GM23248 (cell line): ENCODE measurements at regions not wholly inside any gene's neighbourhood (a gene's known extent, or its start where the extent isn't known, plus 50 kb on each side); places are given as distances from the start of the nearest gene placed in this dataset.
"Not testable (repeated sequence)": the region's sequence is repeated elsewhere in the genome, so short reads cannot be mapped to it uniquely, and the experiment has no call there.

Experiments used
- DNase-seq: peaks from one replicate; pipeline ENCODE4 v3.0.0-alpha.2; 2015
- H2AFZ ChIP-seq: fragments of 200-600 bp; sonication (generic); 2 replicates; pipeline ENCODE4 v1.6.1; 2016; ENCODE audit warnings: antibody characterized with exemption
- H3F3A ChIP-seq: fragments of 200-600 bp; sonication (generic); 2 replicates; pipeline ENCODE4 v1.6.1; 2016; ENCODE audit warnings: mild to moderate bottlenecking, antibody characterized with exemption, mixed run types; ENCODE audit not compliant: insufficient read depth
- H3K27ac ChIP-seq: fragments of 200-600 bp; sonication (generic); 2 replicates; pipeline ENCODE4 v1.5.1; 2016; ENCODE audit warnings: mild to moderate bottlenecking
- H3K27me3 ChIP-seq: fragments of 200-600 bp; sonication (generic); replicated peaks from 2 replicates; pipeline ENCODE4 v1.6.1; 2016; ENCODE audit warnings: mild to moderate bottlenecking; ENCODE audit not compliant: insufficient read depth
- H3K36me3 ChIP-seq: fragments of 200-600 bp; sonication (generic); 2 replicates; pipeline ENCODE4 v1.6.1; 2016; ENCODE audit warnings: low read depth, mild to moderate bottlenecking
- H3K4me1 ChIP-seq: fragments of 200-600 bp; sonication (generic); 2 replicates; pipeline ENCODE4 v1.6.1; 2016; ENCODE audit warnings: mild to moderate bottlenecking; ENCODE audit not compliant: insufficient read depth
- H3K4me2 ChIP-seq: fragments of 200-600 bp; sonication (generic); one replicate; pipeline ENCODE4 v1.6.1; 2016; ENCODE audit warnings: mild to moderate bottlenecking; ENCODE audit not compliant: unreplicated experiment
- H3K4me3 ChIP-seq: fragments of 200-600 bp; sonication (generic); 2 replicates; pipeline ENCODE4 v1.5.1; 2016; ENCODE audit warnings: mild to moderate bottlenecking
- H3K79me2 ChIP-seq: fragments of 200-600 bp; sonication (generic); 2 replicates; pipeline ENCODE4 v1.6.1; 2016; ENCODE audit warnings: mild to moderate bottlenecking; ENCODE audit not compliant: insufficient read depth
- H3K9ac ChIP-seq: fragments of 200-600 bp; sonication (generic); 2 replicates; pipeline ENCODE4 v1.6.1; 2016; ENCODE audit warnings: mild to moderate bottlenecking
- H3K9me2 ChIP-seq: fragments of 200-600 bp; sonication (generic); 2 replicates; pipeline ENCODE4 v1.6.1; 2016; ENCODE audit warnings: mixed run types, mild to moderate bottlenecking, moderate library complexity; ENCODE audit not compliant: insufficient read depth
- H3K9me3 ChIP-seq: fragments of 200-600 bp; sonication (generic); one replicate; pipeline ENCODE4 v1.6.1; 2017; ENCODE audit warnings: low read depth
- H4K20me1 ChIP-seq: fragments of 200-600 bp; sonication (generic); 2 replicates; pipeline ENCODE4 v1.6.0; 2016; ENCODE audit not compliant: insufficient read depth
- EZH2 ChIP-seq: fragments of 200-600 bp; sonication (generic); IDR thresholded peaks from 2 replicates; pipeline ENCODE4 v1.6.1; 2018; ENCODE audit warnings: antibody characterized with exemption, mild to moderate bottlenecking; ENCODE audit not compliant: insufficient read depth, poor library complexity, severe bottlenecking
- EZH2phosphoT487 ChIP-seq: fragments of 200-600 bp; sonication (generic); IDR thresholded peaks from 2 replicates; pipeline ENCODE4 v1.6.1; 2018; ENCODE audit warnings: antibody characterized with exemption, moderate library complexity, mild to moderate bottlenecking, low read depth; ENCODE audit not compliant: insufficient read depth
- WGBS, 2 experiments: methylation state at CpG; one replicate each; pipeline ENCODE4 v1.1.6; 2015 to 2017; ENCODE audit warnings: low lambda C conversion rate in 2 of 2, low coverage in 1 of 2; ENCODE audit errors: missing lambda C conversion rate in 2 of 2; 5-methylcytosine and 5-hydroxymethylcytosine counted together
- in situ Hi-C: fragments of 300-500 bp; cut with MboI; formaldehyde crosslinking; loops from 2 replicates; pipeline ENCODE4 v1.15.0; 2020

DNA sequence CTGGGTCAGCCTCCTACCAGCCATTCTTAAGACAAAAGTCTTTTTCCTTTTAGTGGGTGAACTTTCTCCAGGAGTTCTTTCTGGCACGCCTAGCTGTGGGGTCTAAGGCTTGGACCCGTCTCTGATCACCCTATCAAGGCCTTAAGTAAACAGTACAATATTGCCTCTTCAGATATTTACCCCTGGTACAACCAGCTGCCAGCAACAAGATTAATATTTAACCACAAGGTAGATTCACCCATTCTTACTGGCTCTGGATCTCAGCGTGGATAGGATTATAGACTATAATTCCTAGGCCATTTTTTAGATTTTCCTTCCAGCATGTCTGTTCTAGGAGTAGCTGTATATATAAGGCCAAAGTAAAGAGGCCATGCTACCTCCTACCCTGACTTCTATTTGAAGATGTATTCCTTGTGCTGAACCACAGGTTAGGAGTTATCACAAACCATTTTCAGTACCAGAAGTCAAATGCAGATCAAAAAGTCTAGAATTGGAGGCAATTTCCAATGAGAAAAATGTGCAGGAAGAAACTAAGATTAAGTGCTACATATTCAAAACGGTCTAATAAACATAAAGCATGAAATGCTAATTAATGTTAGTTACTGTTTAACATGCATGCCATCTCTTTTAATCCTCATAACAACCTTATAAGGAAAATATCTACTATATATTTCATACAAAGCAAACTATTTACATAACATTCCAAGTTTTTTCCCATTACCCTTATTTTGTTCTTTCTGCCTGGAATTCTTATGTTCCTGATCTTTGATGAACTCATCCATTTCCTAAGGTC is 110.0 kb upstream of the SYN3 start:
- in situ Hi-C loops, result no loop called here
- Histone ChIP-seq H3K4me3 (no peak overlapping the region), H3K36me3 (no peaks in the 10 kb centered on the region), H3K4me2 (no peak overlapping the region), H3F3A (no peaks in the 10 kb centered on the region), H4K20me1 (no peaks in the 10 kb centered on the region), H3K4me1 (no peaks in the 10 kb centered on the region), H3K9me2 (no peaks in the 10 kb centered on the region), H3K27ac (no peak overlapping the region), H3K79me2 (no peaks in the 10 kb centered on the region), H3K9me3 (no peaks in the 10 kb centered on the region), H2AFZ (no peak overlapping the region), H3K9ac (no peak overlapping the region), H3K27me3 (peaks cover 11% of the 10 kb centered on the region; the same call in 1 of the 2 replicates)
- TF ChIP-seq EZH2 (no peak), EZH2phosphoT487 (no peak)
- no peak for DNase-seq
- WGBS, 2 experiments, result 34 to 38% methylated on average over 4 of the region's 4 CpGs

DNA sequence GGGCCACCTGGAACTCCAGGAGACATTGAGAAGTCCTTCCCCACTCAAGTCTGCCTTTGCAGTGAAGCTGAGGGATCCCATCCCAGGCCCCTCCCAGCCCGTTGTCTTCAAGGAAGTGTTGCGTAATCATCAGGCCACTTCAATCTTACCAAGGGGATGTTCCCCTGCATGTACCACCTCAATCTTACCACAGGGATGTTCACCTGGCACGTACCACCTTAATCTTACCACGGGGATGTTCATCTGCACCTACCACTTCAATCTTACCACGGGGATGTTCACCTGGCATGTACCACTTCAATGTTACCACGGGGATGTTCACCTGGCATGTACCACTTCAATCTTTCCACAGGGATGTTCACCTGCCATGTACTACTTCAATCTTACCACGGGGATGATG is 108.0 kb upstream of the SYN3 start:
- TF ChIP-seq EZH2phosphoT487 (no peak), EZH2 (no peak)
- WGBS, 2 experiments, result 27 to 30% methylated on average over 7 of the region's 7 CpGs
- Histone ChIP-seq H3K4me1 (no peaks in the 10 kb centered on the region), H2AFZ (no peak overlapping the region), H3K4me2 (no peak overlapping the region), H3K27ac (no peak overlapping the region), H4K20me1 (no peaks in the 10 kb centered on the region), H3K9me2 (no peaks in the 10 kb centered on the region), H3K9me3 (no peaks in the 10 kb centered on the region), H3K4me3 (no peak overlapping the region), H3K79me2 (no peaks in the 10 kb centered on the region), H3K36me3 (no peaks in the 10 kb centered on the region), H3F3A (no peaks in the 10 kb centered on the region), H3K9ac (no peak overlapping the region), H3K27me3 (peaks cover 11% of the 10 kb centered on the region; the same call in 1 of the 2 replicates)
- in situ Hi-C loops, result no loop called here
- DNase-seq, result no peak

DNA sequence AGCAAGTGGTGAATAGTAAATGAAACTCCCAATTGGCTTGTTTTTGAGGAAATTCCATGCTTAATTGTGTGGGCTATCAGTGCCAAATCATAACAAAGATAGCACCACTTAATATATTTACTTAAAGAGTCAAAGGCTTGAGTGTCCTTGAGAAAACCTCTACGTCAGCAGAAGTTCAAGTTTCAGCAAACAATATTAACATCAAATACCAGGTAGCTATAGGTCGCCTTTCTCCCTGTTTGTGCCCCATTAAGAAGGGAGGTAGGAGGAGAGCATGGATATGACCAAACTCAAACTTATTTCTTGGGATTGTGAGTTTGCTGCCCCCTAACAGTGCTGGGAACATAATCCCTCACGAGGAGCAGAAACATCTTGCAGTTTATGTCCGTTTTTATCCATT is 105.6 kb upstream of the SYN3 start:
- TF ChIP-seq EZH2phosphoT487 (no peak), EZH2 (no peak)
- peaks cover 11% of the 10 kb centered on the region; the same call in 1 of the 2 replicates for H3K27me3 ChIP-seq
- H3K4me3 ChIP-seq, result no peak overlapping the region
- H3K4me2 ChIP-seq, result no peak overlapping the region
- H3K79me2 ChIP-seq, result no peaks in the 10 kb centered on the region
- no peaks in the 10 kb centered on the region for H3K4me1 ChIP-seq
- no peaks in the 10 kb centered on the region for H3K9me2 ChIP-seq
- no peaks in the 10 kb centered on the region for H3K9me3 ChIP-seq
- no peaks in the 10 kb centered on the region for H3K36me3 ChIP-seq
- H4K20me1 ChIP-seq, result no peaks in the 10 kb centered on the region
- in situ Hi-C loops, result no loop called here
- WGBS, 2 experiments, result 49 to 50% methylated on average over 4 of the region's 4 CpGs
- DNase-seq, result no peak
- H3K27ac ChIP-seq, result no peak overlapping the region
- H3F3A ChIP-seq, result no peaks in the 10 kb centered on the region
- H2AFZ ChIP-seq, result no peak overlapping the region
- no peak overlapping the region for H3K9ac ChIP-seq

DNA sequence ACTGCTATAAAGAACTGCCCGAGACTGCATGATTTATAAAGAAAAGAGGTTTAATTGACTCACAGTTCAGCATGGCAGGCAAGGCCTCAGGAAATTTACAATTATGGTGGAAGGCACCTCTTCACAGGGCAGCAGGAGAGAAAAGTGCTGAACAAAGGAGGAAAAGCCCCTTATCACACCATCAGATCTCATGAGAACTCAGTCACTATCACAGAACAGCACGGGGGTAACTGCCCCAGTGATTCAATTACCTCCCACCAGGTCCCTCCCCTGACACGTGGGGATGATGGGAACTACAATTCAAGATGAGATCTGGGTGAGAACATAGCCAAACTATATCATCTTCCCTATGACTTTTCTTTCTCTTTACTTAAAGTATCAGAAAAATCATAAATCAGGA is 104.0 kb upstream of the SYN3 start:
- Histone ChIP-seq H3K9me2 (no peaks in the 10 kb centered on the region), H2AFZ (no peak overlapping the region), H3K36me3 (no peaks in the 10 kb centered on the region), H4K20me1 (no peaks in the 10 kb centered on the region), H3K27ac (no peak overlapping the region), H3K27me3 (no peaks in the 10 kb centered on the region; the same call in 1 of the 2 replicates), H3K4me3 (no peak overlapping the region), H3K4me2 (no peak overlapping the region), H3K4me1 (no peaks in the 10 kb centered on the region), H3K9me3 (no peaks in the 10 kb centered on the region), H3F3A (no peaks in the 10 kb centered on the region), H3K79me2 (no peaks in the 10 kb centered on the region), H3K9ac (no peak overlapping the region)
- 7 to 18% methylated on average over 3 of the region's 3 CpGs for WGBS, 2 experiments
- no peak for DNase-seq
- TF ChIP-seq EZH2, result no peak
- TF ChIP-seq EZH2phosphoT487, result no peak
- in situ Hi-C loops, result no loop called here

DNA sequence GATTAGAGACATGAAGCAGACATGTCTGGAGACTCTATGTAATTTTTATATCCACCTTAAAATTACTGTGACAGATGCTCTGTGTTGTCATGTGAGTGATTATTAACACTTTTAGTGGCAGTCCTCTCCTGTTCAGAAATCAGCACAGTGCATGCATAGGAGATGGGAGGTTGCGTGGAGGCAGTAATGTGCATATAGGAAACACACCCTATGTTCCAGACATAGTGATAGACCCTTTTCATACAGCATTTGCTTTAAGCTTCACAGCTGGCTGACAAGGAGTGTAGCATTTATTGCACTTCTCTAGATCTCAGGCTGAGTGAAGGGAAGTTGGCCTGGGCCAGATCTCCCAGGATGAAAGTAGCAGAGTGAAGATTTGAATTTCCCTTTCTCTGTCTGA is 102.3 kb upstream of the SYN3 start:
- TF ChIP-seq EZH2 (no peak), EZH2phosphoT487 (no peak)
- H3K4me1 ChIP-seq, result no peaks in the 10 kb centered on the region
- H3K9me2 ChIP-seq, result no peaks in the 10 kb centered on the region
- 63 to 75% methylated on average over 1 of the region's 1 CpG for WGBS, 2 experiments
- no peak overlapping the region for H2AFZ ChIP-seq
- H3K9ac ChIP-seq, result no peak overlapping the region
- no peaks in the 10 kb centered on the region for H3F3A ChIP-seq
- H3K4me3 ChIP-seq, result no peak overlapping the region
- no peaks in the 10 kb centered on the region for H4K20me1 ChIP-seq
- H3K27ac ChIP-seq, result no peak overlapping the region
- in situ Hi-C loops, result no loop called here
- no peaks in the 10 kb centered on the region for H3K79me2 ChIP-seq
- H3K27me3 ChIP-seq, result no peaks in the 10 kb centered on the region
- no peaks in the 10 kb centered on the region for H3K9me3 ChIP-seq
- H3K4me2 ChIP-seq, result no peak overlapping the region
- no peaks in the 10 kb centered on the region for H3K36me3 ChIP-seq
- no peak for DNase-seq

DNA sequence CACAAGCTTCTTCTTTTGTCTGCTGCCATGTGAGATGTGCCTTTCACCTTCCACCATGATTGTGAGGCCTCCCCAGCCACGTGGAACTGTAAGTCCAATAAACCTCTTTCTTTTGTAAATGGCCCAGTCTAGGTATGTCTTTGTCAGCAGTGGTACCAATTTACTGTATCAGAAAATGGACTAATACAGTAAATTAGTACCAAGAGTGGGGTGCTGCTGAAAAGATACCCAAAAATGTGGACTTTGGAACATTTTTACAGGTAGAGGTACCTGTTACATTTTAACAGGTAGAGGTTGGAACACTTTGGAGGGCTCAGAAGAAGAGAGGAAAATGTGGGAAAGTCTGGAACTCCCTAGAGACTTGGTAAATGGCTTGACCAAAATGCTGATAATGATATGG is 96.8 kb upstream of the SYN3 start:
- H3K4me2 ChIP-seq, H3K9me2 ChIP-seq, H3F3A ChIP-seq, in situ Hi-C loops, H3K9me3 ChIP-seq, H3K79me2 ChIP-seq, H2AFZ ChIP-seq, H3K9ac ChIP-seq, H3K36me3 ChIP-seq, H4K20me1 ChIP-seq, H3K4me1 ChIP-seq, H3K4me3 ChIP-seq, H3K27ac ChIP-seq, DNase-seq, H3K27me3 ChIP-seq: not testable (repeated sequence)
- 0 to 7% methylated on average over 1 of the region's 1 CpG for WGBS, 2 experiments
